ENCODE measurements at regions not wholly inside any gene's neighbourhood (a gene's known extent, or its start where the extent isn't known, plus 50 kb on each side); places are given as distances from the start of the nearest gene placed in this dataset.

- H3K9me3 ChIP-seq (ENCODE audit: control insufficient read depth in 1 of 2, insufficient read depth in 1 of 2, low read length in 2 of 2) = peaks cover 0 to 5% of the 10 kb centered on the region in 2 experiments
- Mint-ChIP-seq H3K27ac (no peak overlapping the region), H3K36me3 (ENCODE audit: low read depth) (no peaks in the 10 kb centered on the region), H3K4me1 (ENCODE audit: low read depth) (no peaks in the 10 kb centered on the region), H3K4me3 (no peak overlapping the region), H3K27me3 (no peaks in the 10 kb centered on the region), H3K9me3 (peaks cover 4% of the 10 kb centered on the region)
- H3K36me3 ChIP-seq (ENCODE audit: insufficient read depth, low read length) = no peaks in the 10 kb centered on the region
- H3K4me3 ChIP-seq (ENCODE audit: low read length) = no peak overlapping the region
- intact Hi-C loops (cut with DNase I, micrococcal nuclease) = no loop called here
- no peak overlapping the region for H3K27ac ChIP-seq (ENCODE audit: low read depth in 1 of 2, low read length in 2 of 2)
- DNase-seq (no peak), ATAC-seq (ENCODE audit: poor library complexity) (no peak)
- H3K27me3 ChIP-seq (ENCODE audit: control insufficient read depth in 1 of 2, insufficient read depth in 2 of 2, low read length in 2 of 2) = no peaks in the 10 kb centered on the region
- ChIA-PET POLR2A (no interaction called here), CTCF (no interaction called here)
- TF ChIP-seq CTCF (IDR thresholded peaks at IDR 0.05) = no peak
- H3K4me1 ChIP-seq (ENCODE audit: insufficient read depth, low read length) = no peaks in the 10 kb centered on the region
Measured at GRCh38 chr5:29930316-29930715, 1263.2 kb upstream of the CDH6 start.

- TF ChIP-seq CTCF (IDR thresholded peaks at IDR 0.05) = no peak
- no peaks in the 10 kb centered on the region for H3K27me3 ChIP-seq (ENCODE audit: control insufficient read depth in 1 of 2, insufficient read depth in 2 of 2, low read length in 2 of 2)
- peaks cover 10% of the 10 kb centered on the region for H3K9me3 Mint-ChIP-seq
- intact Hi-C loops (cut with DNase I, micrococcal nuclease) = no loop called here
- no peak for ATAC-seq (ENCODE audit: poor library complexity)
- H3K27ac ChIP-seq (ENCODE audit: low read depth in 1 of 2, low read length in 2 of 2) = no peak overlapping the region
- H3K27ac Mint-ChIP-seq = no peak overlapping the region
- no peaks in the 10 kb centered on the region for H3K27me3 Mint-ChIP-seq
- H3K4me3 Mint-ChIP-seq = no peak overlapping the region
- ChIA-PET CTCF (interaction anchor here (1.5 kb wide), 1 partner anchor 22 kb away, joined by 4 read pairs; no protein-coding TSS in a partner anchor), POLR2A (no interaction called here)
- DNase-seq = no peak
- no peak overlapping the region for H3K4me3 ChIP-seq (ENCODE audit: low read length)
- H3K4me1 Mint-ChIP-seq (ENCODE audit: low read depth) = no peaks in the 10 kb centered on the region
- no peaks in the 10 kb centered on the region for H3K36me3 Mint-ChIP-seq (ENCODE audit: low read depth)
- no peaks in the 10 kb centered on the region for H3K4me1 ChIP-seq (ENCODE audit: insufficient read depth, low read length)
- H3K9me3 ChIP-seq (ENCODE audit: control insufficient read depth in 1 of 2, insufficient read depth in 1 of 2, low read length in 2 of 2) = peaks cover 0 to 11% of the 10 kb centered on the region in 2 experiments
- no peaks in the 10 kb centered on the region for H3K36me3 ChIP-seq (ENCODE audit: insufficient read depth, low read length)
Measured at GRCh38 chr5:29924107-29924506, 1269.4 kb upstream of the CDH6 start.

- H3K4me1 ChIP-seq (ENCODE audit: insufficient read depth, low read length) = no peaks in the 10 kb centered on the region
- H3K36me3 ChIP-seq (ENCODE audit: insufficient read depth, low read length) = no peaks in the 10 kb centered on the region
- no peaks in the 10 kb centered on the region for H3K4me1 Mint-ChIP-seq (ENCODE audit: low read depth)
- ChIA-PET POLR2A (no interaction called here), CTCF (no interaction called here)
- peaks cover 0 to 12% of the 10 kb centered on the region in 2 experiments for H3K9me3 ChIP-seq (ENCODE audit: control insufficient read depth in 1 of 2, insufficient read depth in 1 of 2, low read length in 2 of 2)
- H3K27ac Mint-ChIP-seq = no peak overlapping the region
- ATAC-seq (ENCODE audit: poor library complexity) (no peak), DNase-seq (no peak)
- TF ChIP-seq CTCF (IDR thresholded peaks at IDR 0.05) = no peak
- H3K27ac ChIP-seq (ENCODE audit: low read depth in 1 of 2, low read length in 2 of 2) = no peak overlapping the region
- peaks cover 14% of the 10 kb centered on the region for H3K9me3 Mint-ChIP-seq
- no peaks in the 10 kb centered on the region for H3K27me3 ChIP-seq (ENCODE audit: control insufficient read depth in 1 of 2, insufficient read depth in 2 of 2, low read length in 2 of 2)
- H3K27me3 Mint-ChIP-seq = no peaks in the 10 kb centered on the region
- no peak overlapping the region for H3K4me3 ChIP-seq (ENCODE audit: low read length)
- intact Hi-C loops (cut with DNase I, micrococcal nuclease) = no loop called here
- H3K4me3 Mint-ChIP-seq = no peak overlapping the region
- H3K36me3 Mint-ChIP-seq (ENCODE audit: low read depth) = no peaks in the 10 kb centered on the region
Measured at GRCh38 chr5:29905626-29906353, 1287.7 kb upstream of the CDH6 start.

Measured in CD4-positive, alpha-beta T cell (primary cell).